ENCODE measurements at regions not wholly inside any gene's neighbourhood (a gene's known extent, or its start where the extent isn't known, plus 50 kb on each side); places are given as distances from the start of the nearest gene placed in this dataset.

GRCh38 chr15:36527235-36528162 lies 51.9 kb upstream of the CDIN1 start:
- DNase-seq (ENCODE audit: low read depth in 3 of 3), result no peak

- no peak for DNase-seq (ENCODE audit: low read depth in 3 of 3)
These were observed 50.0 kb upstream of the CDIN1 start for GRCh38 chr15:36529296-36530011.

All from stimulated activated CD4-positive, alpha-beta T cell treated with anti-CD3 and anti-CD28 coated beads, TNF-alpha, amount 100 ng/mL, for 4 hours (primary cell).